Mucosa of descending colon (tissue), 3 donors: ENCODE measurements at regions not wholly inside any gene's neighbourhood (a gene's known extent, or its start where the extent isn't known, plus 50 kb on each side); places are given as distances from the start of the nearest gene placed in this dataset.

ENCODE experiments used
- ATAC-seq: fragments of 200-7000 bp; cut with Tn5 transposase; one replicate; pipeline ENCODE4 v1.9.1; 2020; ENCODE audit warnings: mild to moderate bottlenecking, moderate library complexity
- DNase-seq, 3 donors: peaks; one replicate each; pipeline ENCODE4 v3.0.0-alpha.2; 2020
- H3K36me3 ChIP-seq: fragments of 200-600 bp; one replicate; pipeline ENCODE4 v1.8.0; 2021; ENCODE audit warnings: low read depth, mild to moderate bottlenecking
- H3K4me1 ChIP-seq: fragments of 200-600 bp; one replicate; pipeline ENCODE4 v1.8.0; 2021; ENCODE audit warnings: low read depth, mild to moderate bottlenecking
- H3K4me3 ChIP-seq: fragments of 200-600 bp; one replicate; pipeline ENCODE4 v1.8.0; 2021; ENCODE audit warnings: mild to moderate bottlenecking
- H3K9me3 ChIP-seq: fragments of 200-600 bp; one replicate; pipeline ENCODE4 v1.8.0; 2021; ENCODE audit warnings: mild to moderate bottlenecking
- CTCF ChIP-seq: fragments of 200-600 bp; IDR thresholded peaks from one replicate; pipeline ENCODE4 v1.8.0; 2022; ENCODE audit warnings: antibody characterized with exemption, mild to moderate bottlenecking
- intact Hi-C, 2 donors: fragments of 100-400 bp; cut with DNase I in 1 of 2; cut with micrococcal nuclease in 1 of 2; formaldehyde crosslinking; loops; one replicate each; pipeline versions ENCODE4 v1.11.0 to v1.11.1; 2022; cut with DNase I, micrococcal nuclease
- donor health status: DM: no; HTN: no; CAD: no; lungs with moderate emphysema.
- donor health status: DM: no; HTN: no; CAD: no.
- donor health status: DM: no; HTN: yes; CAD: no.

DNA sequence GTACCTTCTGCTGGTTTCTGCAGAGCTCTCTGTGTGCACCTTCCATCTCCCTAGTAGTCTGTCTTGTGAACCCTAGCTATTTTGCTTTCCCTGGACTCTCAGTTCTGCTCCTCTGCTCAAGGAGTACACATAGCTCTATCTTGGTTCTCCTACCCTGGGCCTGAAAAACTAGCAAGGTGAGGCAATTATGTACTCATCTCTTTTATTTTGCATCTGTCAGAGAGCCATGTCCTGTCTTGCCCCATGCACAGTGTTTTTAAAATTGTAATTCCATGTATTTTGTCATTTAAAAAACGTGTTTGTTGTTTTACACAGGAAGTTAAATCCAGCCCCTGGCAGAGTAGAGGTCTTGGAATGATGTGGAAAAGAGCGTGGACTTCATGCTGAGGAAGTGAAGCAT, 684.9 kb upstream of the CPEB2 start:
- Histone ChIP-seq H3K9me3 (no peaks in the 10 kb centered on the region), H3K4me3 (no peak overlapping the region), H3K4me1 (no peaks in the 10 kb centered on the region), H3K36me3 (no peaks in the 10 kb centered on the region)
- intact Hi-C loops, result no loop called here
- DNase-seq, result no peak
- TF ChIP-seq CTCF, result no peak
- no peak for ATAC-seq

GRCh38 chr4:14318671-14319070, 683.6 kb upstream of the CPEB2 start:
- no peak for TF ChIP-seq CTCF
- intact Hi-C loops, result no loop called here
- ATAC-seq, result no peak

GRCh38 chr4:14321723-14322122, 680.6 kb upstream of the CPEB2 start:
- no peaks in the 10 kb centered on the region for H3K4me1 ChIP-seq
- TF ChIP-seq CTCF, result no peak
- H3K4me3 ChIP-seq, result no peak overlapping the region
- H3K9me3 ChIP-seq, result no peaks in the 10 kb centered on the region
- H3K36me3 ChIP-seq, result no peaks in the 10 kb centered on the region
- ATAC-seq (no peak), DNase-seq (no peak)
- intact Hi-C loops, result no loop called here

More at GRCh38 chr4:14318671-14319070, 683.6 kb upstream of the CPEB2 start:
- H3K9me3 ChIP-seq, result no peaks in the 10 kb centered on the region
- no peak for DNase-seq
- H3K4me3 ChIP-seq, result no peak overlapping the region
- no peaks in the 10 kb centered on the region for H3K36me3 ChIP-seq
- H3K4me1 ChIP-seq, result no peaks in the 10 kb centered on the region

- no peaks in the 10 kb centered on the region for H3K4me1 ChIP-seq
- no peaks in the 10 kb centered on the region for H3K36me3 ChIP-seq
- no peaks in the 10 kb centered on the region for H3K9me3 ChIP-seq
- no peak for TF ChIP-seq CTCF
- DNase-seq, result no peak
- no peak for ATAC-seq
- intact Hi-C loops, result no loop called here
- H3K4me3 ChIP-seq, result no peak overlapping the region
Observed at GRCh38 chr4:14323191-14323590, 679.1 kb upstream of the CPEB2 start.

DNA sequence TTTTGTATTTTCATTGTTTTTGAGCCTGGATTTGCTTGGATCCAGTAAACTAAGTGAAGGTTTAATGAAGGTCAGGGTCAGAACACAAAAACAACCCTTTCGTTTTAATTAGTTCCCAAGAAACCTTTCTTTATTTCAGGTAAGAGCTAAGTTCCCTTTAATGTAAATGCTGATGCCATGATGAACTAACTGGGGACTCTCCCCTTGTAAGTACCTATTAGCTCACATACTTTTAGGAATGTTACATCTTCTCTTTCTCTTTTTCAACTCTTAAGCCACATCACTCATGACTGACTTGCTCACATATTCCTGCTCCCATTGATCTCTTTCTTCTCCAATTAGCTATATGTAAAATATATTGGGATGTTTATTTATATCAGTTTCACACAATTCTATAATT, 673.1 kb upstream of the CPEB2 start:
- Histone ChIP-seq H3K36me3 (no peaks in the 10 kb centered on the region), H3K4me1 (no peaks in the 10 kb centered on the region), H3K4me3 (no peak overlapping the region), H3K9me3 (no peaks in the 10 kb centered on the region)
- intact Hi-C loops, result no loop called here
- ATAC-seq (no peak), DNase-seq (no peak)
- TF ChIP-seq CTCF, result no peak

GRCh38 chr4:14333616-14334015, 668.7 kb upstream of the CPEB2 start:
- DNase-seq, result no peak
- no peaks in the 10 kb centered on the region for H3K9me3 ChIP-seq
- ATAC-seq, result no peak
- H3K4me3 ChIP-seq, result no peak overlapping the region
- TF ChIP-seq CTCF, result no peak
- H3K4me1 ChIP-seq, result no peaks in the 10 kb centered on the region
- intact Hi-C loops, result no loop called here
- H3K36me3 ChIP-seq, result no peaks in the 10 kb centered on the region
